OCI-LY1 (cell line): ENCODE measurements at regions not wholly inside any gene's neighbourhood (a gene's known extent, or its start where the extent isn't known, plus 50 kb on each side); places are given as distances from the start of the nearest gene placed in this dataset.

Experiments used
- H2AFZ ChIP-seq: fragments of 200-600 bp; sonication (generic), shearing (Covaris generic); 2 replicates; pipeline ENCODE4 v1.6.0; 2014; ENCODE audit warnings: antibody characterized with exemption, mild to moderate bottlenecking, low read length
- H3F3A ChIP-seq: fragments of 200-600 bp; sonication (generic), shearing (Covaris generic); 2 replicates; pipeline ENCODE4 v1.6.0; 2014; ENCODE audit warnings: mild to moderate bottlenecking, antibody characterized with exemption, low read length, moderate library complexity; ENCODE audit not compliant: insufficient read depth
- H3K27ac ChIP-seq: fragments of 200-600 bp; sonication (generic); 2 replicates; pipeline ENCODE4 v1.5.1; 2014; ENCODE audit warnings: low read length, mixed run types, mild to moderate bottlenecking, low read depth; ENCODE audit not compliant: poor library complexity, severe bottlenecking
- H3K27me3 ChIP-seq: fragments of 200-600 bp; sonication (generic); 2 replicates; pipeline ENCODE4 v1.6.0; 2014; ENCODE audit warnings: antibody characterized with exemption, mild to moderate bottlenecking, low read length, moderate library complexity; ENCODE audit not compliant: insufficient read depth
- H3K36me3 ChIP-seq: fragments of 200-600 bp; sonication (generic); 2 replicates; pipeline ENCODE4 v1.6.1; 2014; ENCODE audit warnings: mild to moderate bottlenecking, antibody characterized with exemption, low read length, moderate library complexity, mixed read lengths; ENCODE audit not compliant: insufficient read depth
- H3K4me1 ChIP-seq: fragments of 200-600 bp; sonication (generic); 2 replicates; pipeline ENCODE4 v1.5.1; 2014; ENCODE audit warnings: mild to moderate bottlenecking, low read length, moderate library complexity; ENCODE audit not compliant: insufficient read depth, severe bottlenecking
- H3K4me2 ChIP-seq: fragments of 200-600 bp; sonication (generic), shearing (Covaris generic); 2 replicates; pipeline ENCODE4 v1.6.1; 2014; ENCODE audit warnings: low read length
- H3K4me3 ChIP-seq: fragments of 200-600 bp; sonication (generic); 2 replicates; pipeline ENCODE4 v1.5.1; 2014; ENCODE audit warnings: low read length, low read depth, mild to moderate bottlenecking, mixed read lengths; ENCODE audit not compliant: poor library complexity, severe bottlenecking
- H3K79me2 ChIP-seq: fragments of 200-600 bp; shearing (Covaris generic); 2 replicates; pipeline ENCODE4 v1.6.1; 2016; ENCODE audit warnings: mixed run types, low read length, mixed read lengths; ENCODE audit not compliant: insufficient read depth
- H3K9ac ChIP-seq: fragments of 200-600 bp; sonication (generic), shearing (Covaris generic); 2 replicates; pipeline ENCODE4 v1.6.1; 2014; ENCODE audit warnings: mild to moderate bottlenecking, low read length, mixed read lengths
- H3K9me2 ChIP-seq: fragments of 200-600 bp; sonication (generic), shearing (Covaris generic); 2 replicates; pipeline ENCODE4 v1.6.1; 2014; ENCODE audit warnings: low read depth, mild to moderate bottlenecking, low read length, mixed read lengths
- H3K9me3 ChIP-seq: fragments of 200-600 bp; shearing (Covaris generic); 2 replicates; pipeline ENCODE4 v1.6.1; 2014; ENCODE audit warnings: low read length, mixed read lengths
- H4K20me1 ChIP-seq: fragments of 200-600 bp; sonication (generic), shearing (Covaris generic); 2 replicates; pipeline ENCODE4 v1.6.0; 2016; ENCODE audit warnings: mild to moderate bottlenecking, low read length; ENCODE audit not compliant: insufficient read depth
- CTCF ChIP-seq: fragments of 200-600 bp; sonication (generic), shearing (Covaris generic); IDR thresholded peaks from 2 replicates; pipeline ENCODE4 v1.5.1; 2017; ENCODE audit warnings: mild to moderate bottlenecking, antibody characterized with exemption, low read length, moderate library complexity, mixed read lengths
- EZH2 ChIP-seq: fragments of 200-600 bp; sonication (generic), shearing (Covaris generic); IDR thresholded peaks from 2 replicates; pipeline ENCODE4 v1.8.0; 2017; ENCODE audit warnings: borderline replicate concordance, mixed run types, mild to moderate bottlenecking, antibody characterized with exemption, low read length, moderate library complexity, mixed read lengths

- H3K9me2 ChIP-seq: no peaks in the 10 kb centered on the region
- peaks cover 5% of the 10 kb centered on the region; the same call in 1 of the 2 replicates for H3K27me3 ChIP-seq
- H3K4me1 ChIP-seq: no peaks in the 10 kb centered on the region
- no peak overlapping the region for H2AFZ ChIP-seq
- TF ChIP-seq CTCF: no peak
- TF ChIP-seq EZH2: no peak
- H3K36me3 ChIP-seq: no peaks in the 10 kb centered on the region
- no peak overlapping the region for H3K4me2 ChIP-seq
- H3K27ac ChIP-seq: no peak overlapping the region
- H3K9ac ChIP-seq: no peak overlapping the region
- H3F3A ChIP-seq: no peaks in the 10 kb centered on the region
- H3K4me3 ChIP-seq: no peak overlapping the region
- no peaks in the 10 kb centered on the region for H3K9me3 ChIP-seq
- no peaks in the 10 kb centered on the region for H3K79me2 ChIP-seq
- H4K20me1 ChIP-seq: no peaks in the 10 kb centered on the region
These were observed 139.2 kb upstream of the CACNA1E start for GRCh38 chr1:181344091-181344490.

DNA sequence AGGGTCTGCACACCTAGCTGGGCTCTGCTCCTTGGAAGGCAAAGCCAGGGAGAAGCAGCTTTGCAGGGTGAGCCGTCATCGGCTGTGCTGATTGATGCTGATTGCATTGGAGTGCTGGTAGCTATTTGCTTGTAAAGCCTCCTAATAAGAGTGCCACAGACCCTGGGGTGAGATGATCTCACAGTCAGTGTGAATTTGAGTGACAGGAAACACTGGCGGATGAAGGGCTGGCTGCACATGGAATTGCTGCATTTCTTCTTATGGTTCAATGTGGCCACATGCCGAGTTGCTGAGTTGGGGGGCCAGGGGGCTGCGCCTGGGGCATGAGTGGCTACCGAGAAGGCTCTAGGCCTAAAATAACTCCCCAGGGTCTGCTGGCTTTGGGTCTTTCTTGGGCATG lies 138.2 kb upstream of the CACNA1E start:
- TF ChIP-seq EZH2 (no peak), CTCF (no peak)
- H3K27ac ChIP-seq: no peak overlapping the region
- H3K27me3 ChIP-seq: peaks cover 5% of the 10 kb centered on the region; the same call in 1 of the 2 replicates
- H3F3A ChIP-seq: no peaks in the 10 kb centered on the region
- no peaks in the 10 kb centered on the region for H3K9me3 ChIP-seq
- H3K4me2 ChIP-seq: no peak overlapping the region
- H3K79me2 ChIP-seq: no peaks in the 10 kb centered on the region
- H3K4me1 ChIP-seq: no peaks in the 10 kb centered on the region
- H3K4me3 ChIP-seq: no peak overlapping the region
- H4K20me1 ChIP-seq: no peaks in the 10 kb centered on the region
- H3K9ac ChIP-seq: no peak overlapping the region
- no peak overlapping the region for H2AFZ ChIP-seq
- H3K9me2 ChIP-seq: no peaks in the 10 kb centered on the region
- no peaks in the 10 kb centered on the region for H3K36me3 ChIP-seq

DNA sequence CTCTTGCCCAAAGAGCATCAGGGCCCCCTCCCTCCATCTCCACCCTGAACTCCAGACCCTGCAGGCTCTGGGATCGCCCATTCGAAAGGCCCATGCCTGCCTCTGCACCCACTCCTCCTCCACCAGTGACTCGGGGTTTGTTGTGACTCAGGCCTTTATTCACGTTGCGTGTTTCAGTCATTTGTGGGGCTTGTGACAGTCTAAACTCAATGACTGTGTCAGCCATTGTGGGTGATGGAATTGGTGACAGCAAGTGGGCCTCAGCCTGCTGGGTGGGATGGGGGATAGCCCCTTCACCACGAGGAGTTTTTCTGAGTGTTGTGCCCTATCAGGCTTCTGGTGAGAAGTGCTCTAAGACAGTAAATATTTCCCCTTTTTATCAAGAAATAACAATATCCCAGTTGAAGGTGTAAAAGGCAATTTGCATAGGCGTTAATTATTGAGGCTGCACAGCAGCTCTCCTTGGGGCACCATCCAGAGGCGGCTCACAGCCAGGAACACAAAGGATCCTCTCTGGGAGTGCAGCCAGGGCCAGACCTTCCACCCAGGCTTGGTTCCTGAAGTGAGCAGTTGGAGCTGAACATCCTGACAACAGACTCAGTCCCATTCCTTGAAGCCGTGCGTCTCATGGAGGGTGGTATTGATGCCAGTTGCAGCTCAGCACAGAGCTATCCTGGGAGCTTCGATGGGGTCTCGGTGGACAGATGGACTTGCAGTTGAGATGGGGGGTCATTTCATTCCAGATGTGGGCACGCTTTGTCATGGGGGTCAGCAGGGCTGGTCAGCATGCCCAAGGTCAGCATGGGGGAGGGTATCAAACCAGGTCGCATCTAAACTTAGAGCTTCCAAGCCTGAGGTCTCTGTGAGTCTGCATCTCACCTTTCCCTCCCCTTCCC lies 135.6 kb upstream of the CACNA1E start:
- no peaks in the 10 kb centered on the region for H3K9me3 ChIP-seq
- TF ChIP-seq CTCF (no peak), EZH2 (no peak)

More for the DNA sequence above, 135.6 kb upstream of the CACNA1E start:
- no peak overlapping the region for H2AFZ ChIP-seq
- peaks cover 5% of the 10 kb centered on the region; the same call in 1 of the 2 replicates for H3K27me3 ChIP-seq
- H3K79me2 ChIP-seq: no peaks in the 10 kb centered on the region
- no peak overlapping the region for H3K9ac ChIP-seq
- H3K9me2 ChIP-seq: no peaks in the 10 kb centered on the region
- no peaks in the 10 kb centered on the region for H3K4me1 ChIP-seq
- no peak overlapping the region for H3K27ac ChIP-seq
- no peaks in the 10 kb centered on the region for H4K20me1 ChIP-seq
- no peak overlapping the region for H3K4me3 ChIP-seq
- H3K4me2 ChIP-seq: no peak overlapping the region
- H3F3A ChIP-seq: no peaks in the 10 kb centered on the region
- no peaks in the 10 kb centered on the region for H3K36me3 ChIP-seq
